Right ventricle myocardium superior (tissue), 1 donor: ENCODE measurements at regions not wholly inside any gene's neighbourhood (a gene's known extent, or its start where the extent isn't known, plus 50 kb on each side); places are given as distances from the start of the nearest gene placed in this dataset.
"Not testable (repeated sequence)": the region's sequence is repeated elsewhere in the genome, so short reads cannot be mapped to it uniquely, and the experiment has no call there.

Experiments used
- ATAC-seq: fragments of 200-7000 bp; cut with Tn5 transposase; one replicate; pipeline ENCODE4 v1.9.1; 2020; ENCODE audit warnings: mild to moderate bottlenecking; ENCODE audit not compliant: poor library complexity
- DNase-seq: peaks from one replicate; pipeline ENCODE4 v3.0.0-alpha.2; 2020
- intact Hi-C: fragments of 100-400 bp; cut with DNase I; formaldehyde crosslinking; loops from one replicate; pipeline ENCODE4 v1.11.2; 2022
- donor health status: DM: no; HTN: yes; CAD: no; lungs with severe emphysema.

- intact Hi-C loops, ATAC-seq, DNase-seq: not testable (repeated sequence)
These were observed 68.1 kb upstream of the CDON start for GRCh38 chr11:126130781-126131180.

DNA sequence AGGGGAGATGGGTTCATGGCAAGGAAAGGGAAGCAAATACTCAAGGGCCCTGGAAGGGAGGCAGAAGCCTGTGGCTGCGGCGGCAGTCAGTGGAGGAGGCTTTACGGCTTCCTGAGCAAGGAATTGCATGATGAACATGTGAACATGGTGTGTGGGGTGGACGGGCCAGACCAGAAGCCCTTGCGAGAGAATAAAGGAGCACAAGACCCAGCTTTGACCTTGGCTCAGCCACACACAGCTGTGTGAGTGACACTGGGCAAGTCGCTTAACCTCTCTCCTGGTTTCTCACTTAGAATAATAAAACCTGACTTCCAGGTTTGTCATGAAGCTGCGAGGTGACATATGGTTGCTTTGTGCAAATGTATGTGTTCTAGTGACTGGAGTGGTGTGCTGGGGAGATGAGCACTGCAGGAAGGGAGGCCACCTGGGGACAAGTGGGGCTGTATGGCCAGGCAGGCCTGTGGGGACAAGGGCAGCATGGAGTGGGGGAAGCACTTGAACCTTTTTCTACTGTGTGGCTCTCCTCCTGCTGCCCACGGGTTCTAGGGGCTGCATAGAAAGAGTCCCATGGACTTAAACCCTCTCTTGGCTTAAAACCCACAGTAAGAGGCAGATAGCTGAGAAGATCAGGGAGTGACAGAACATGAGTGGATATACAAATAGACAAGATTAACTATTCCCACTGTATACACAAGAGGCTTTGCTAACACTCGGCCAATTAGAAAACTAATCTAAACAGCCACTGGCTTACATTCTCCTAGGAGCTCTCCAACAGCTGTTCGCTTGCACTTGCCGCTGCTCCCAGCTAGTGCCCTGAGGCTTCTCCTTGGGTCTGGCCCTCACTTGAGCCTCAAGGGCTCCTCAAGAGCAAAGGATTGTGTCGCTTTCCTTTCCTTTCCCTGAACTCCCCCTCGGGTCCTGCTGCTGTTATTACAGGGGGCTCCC is 67.3 kb upstream of the CDON start:
- intact Hi-C loops: no loop called here
- DNase-seq (no peak), ATAC-seq (peak; percentile 39)

GRCh38 chr11:126127898-126128297 is 65.2 kb upstream of the CDON start:
- intact Hi-C loops: no loop called here
- ATAC-seq: peak; percentile 65
- no peak for DNase-seq

DNA sequence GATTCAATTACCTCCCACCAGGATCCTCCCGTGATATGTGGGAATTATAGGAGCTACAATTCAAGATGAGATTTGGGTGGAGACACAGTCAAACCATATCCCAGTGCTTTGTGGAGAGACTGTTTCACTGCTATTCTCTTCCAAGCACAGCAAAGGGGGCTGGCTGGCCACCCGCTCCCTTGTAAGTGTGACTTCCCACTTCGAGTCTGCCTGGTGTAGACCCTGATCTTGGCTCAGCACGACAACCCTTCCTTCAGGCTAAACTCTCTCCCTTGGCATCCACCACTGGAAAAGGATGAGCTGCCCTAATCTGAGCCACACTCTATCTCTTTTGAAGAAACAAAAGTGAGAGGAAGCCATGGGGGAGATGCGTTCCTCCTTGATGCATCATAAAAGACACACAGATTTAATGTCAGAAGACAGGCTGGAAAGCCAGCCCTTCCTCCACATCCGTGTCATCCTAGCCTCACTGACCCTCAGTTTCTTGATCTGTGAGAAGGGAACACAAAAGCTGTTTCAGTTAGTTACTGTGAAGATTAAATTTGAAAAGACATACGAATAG is 64.7 kb upstream of the CDON start:
- ATAC-seq: no peak
- intact Hi-C loops: no loop called here
- DNase-seq: no peak

GRCh38 chr11:126124231-126124661 is 61.6 kb upstream of the CDON start:
- no peak for ATAC-seq
- DNase-seq: no peak
- intact Hi-C loops: no loop called here

DNA sequence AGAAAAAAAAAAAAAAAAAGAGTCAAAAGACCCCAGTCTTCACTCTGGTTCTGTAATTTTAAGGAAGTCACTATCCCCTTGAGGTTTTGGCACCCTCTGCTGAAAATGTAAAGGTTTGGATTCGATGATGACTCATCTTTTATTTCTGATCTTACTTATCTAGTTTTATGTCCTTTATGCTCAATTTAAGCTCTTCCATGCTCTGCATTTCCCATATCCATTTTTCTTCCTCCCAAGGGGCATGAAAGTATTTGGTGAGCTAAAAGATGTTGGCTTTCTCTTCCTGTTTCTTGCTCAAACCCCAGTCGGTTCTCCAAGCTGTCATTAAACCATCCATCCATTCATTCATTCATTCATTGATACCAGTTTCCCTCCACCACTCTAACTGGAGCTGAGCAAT is 61.0 kb upstream of the CDON start:
- no peak for DNase-seq
- intact Hi-C loops: no loop called here
- ATAC-seq: no peak

GRCh38 chr11:126122863-126123262 is 60.2 kb upstream of the CDON start:
- intact Hi-C loops: no loop called here
- ATAC-seq (no peak), DNase-seq (no peak)

GRCh38 chr11:126121296-126121695 is 58.6 kb upstream of the CDON start:
- ATAC-seq: no peak
- intact Hi-C loops: no loop called here
- no peak for DNase-seq

- ATAC-seq: no peak
- intact Hi-C loops: no loop called here
- DNase-seq: no peak
These were observed 56.1 kb upstream of the CDON start for GRCh38 chr11:126118806-126119205.

- peak; percentile 77 for DNase-seq
- intact Hi-C loops: no loop called here
- ATAC-seq: peak; percentile 80
These were observed 53.2 kb upstream of the CDON start for GRCh38 chr11:126115816-126116331.

DNA sequence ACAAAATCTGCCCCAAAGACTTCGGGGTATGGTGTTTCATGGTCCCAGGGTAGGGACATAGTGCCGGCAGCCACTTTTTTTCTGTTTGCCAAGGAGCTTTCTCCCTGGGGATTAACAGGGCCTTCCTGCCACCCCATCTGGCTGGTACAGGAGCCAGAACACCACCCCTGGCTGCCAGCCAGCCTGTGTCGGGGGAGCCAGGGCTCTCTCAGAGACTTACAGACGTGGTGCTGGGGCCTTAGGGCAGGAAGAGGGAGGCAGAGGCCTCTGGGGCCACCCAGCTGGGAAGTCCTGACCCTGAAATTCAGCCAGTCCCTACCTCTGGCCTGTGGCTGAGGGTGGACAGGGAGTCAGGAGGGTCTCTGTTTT is 52.4 kb upstream of the CDON start:
- ATAC-seq (peak; percentile 67), DNase-seq (peak; percentile 84)
- intact Hi-C loops: no loop called here

- intact Hi-C loops: no loop called here
- DNase-seq (no peak), ATAC-seq (no peak)
These were observed 51.9 kb upstream of the CDON start for GRCh38 chr11:126114486-126115126.

- no peak for ATAC-seq
- DNase-seq: no peak
- intact Hi-C loops: no loop called here
These were observed 51.3 kb upstream of the CDON start for GRCh38 chr11:126113963-126114362.

GRCh38 chr11:126113515-126113957 is 50.9 kb upstream of the CDON start:
- peak; percentile 89 for DNase-seq
- intact Hi-C loops: no loop called here
- peak; percentile 81 for ATAC-seq

GRCh38 chr11:126113012-126113411 is 50.3 kb upstream of the CDON start:
- intact Hi-C loops: no loop called here
- no peak for ATAC-seq
- no peak for DNase-seq

- DNase-seq: peak; percentile 71
- ATAC-seq: no peak
- intact Hi-C loops: no loop called here
These were observed 49.9 kb upstream of the CDON start for GRCh38 chr11:126112547-126112946.
